Glutamatergic neuron (in vitro differentiated cells): ENCODE measurements at regions not wholly inside any gene's neighbourhood (a gene's known extent, or its start where the extent isn't known, plus 50 kb on each side); places are given as distances from the start of the nearest gene placed in this dataset.

Experiments used
- DNase-seq: peaks from one replicate; pipeline ENCODE4 v3.0.0; 2022
- H3K27ac Mint-ChIP-seq: one replicate; pipeline ENCODE4 v1.8.0; 2020; ENCODE audit warnings: mild to moderate bottlenecking, mixed read lengths, inconsistent platforms; ENCODE audit not compliant: unreplicated experiment
- H3K27me3 Mint-ChIP-seq: one replicate; pipeline ENCODE4 v1.8.0; 2020; ENCODE audit warnings: mild to moderate bottlenecking, moderate library complexity, mixed read lengths, inconsistent platforms; ENCODE audit not compliant: unreplicated experiment
- H3K36me3 Mint-ChIP-seq: one replicate; pipeline ENCODE4 v1.8.0; 2020; ENCODE audit warnings: mild to moderate bottlenecking, mixed read lengths, inconsistent platforms; ENCODE audit not compliant: unreplicated experiment
- H3K4me1 Mint-ChIP-seq: one replicate; pipeline ENCODE4 v1.8.0; 2020; ENCODE audit warnings: mild to moderate bottlenecking, low read depth, mixed read lengths, inconsistent platforms; ENCODE audit not compliant: unreplicated experiment
- H3K4me3 Mint-ChIP-seq: one replicate; pipeline ENCODE4 v1.8.0; 2020; ENCODE audit warnings: mild to moderate bottlenecking, mixed read lengths, inconsistent platforms; ENCODE audit not compliant: unreplicated experiment
- H3K9me3 Mint-ChIP-seq: one replicate; pipeline ENCODE4 v1.8.0; 2020; ENCODE audit warnings: mild to moderate bottlenecking, moderate library complexity, mixed read lengths, inconsistent platforms; ENCODE audit not compliant: unreplicated experiment
- CTCF ChIP-seq: fragments of 200-600 bp; sonication (generic); IDR thresholded peaks from one replicate; pipeline ENCODE4 v1.5.0; 2021; ENCODE audit not compliant: partially characterized antibody, unreplicated experiment

- Mint-ChIP-seq H3K27me3 (peaks cover 1% of the 10 kb centered on the region), H3K27ac (no peak overlapping the region), H3K36me3 (no peaks in the 10 kb centered on the region), H3K4me1 (peaks cover 5% of the 10 kb centered on the region), H3K9me3 (peaks cover 6% of the 10 kb centered on the region), H3K4me3 (no peak overlapping the region)
- DNase-seq = no peak
- TF ChIP-seq CTCF = no peak
These were observed 193.9 kb upstream of the SPOCK3 start for GRCh38 chr4:167428156-167428555.

GRCh38 chr4:167431371-167431770 lies 197.1 kb upstream of the SPOCK3 start:
- no peaks in the 10 kb centered on the region for H3K36me3 Mint-ChIP-seq
- H3K9me3 Mint-ChIP-seq = peaks cover 2% of the 10 kb centered on the region
- peaks cover 2% of the 10 kb centered on the region for H3K27me3 Mint-ChIP-seq
- TF ChIP-seq CTCF = no peak
- no peak overlapping the region for H3K4me3 Mint-ChIP-seq
- no peak overlapping the region for H3K27ac Mint-ChIP-seq
- DNase-seq = no peak
- peaks cover 5% of the 10 kb centered on the region for H3K4me1 Mint-ChIP-seq

- peaks cover 8% of the 10 kb centered on the region for H3K4me1 Mint-ChIP-seq
- peaks cover 2% of the 10 kb centered on the region for H3K9me3 Mint-ChIP-seq
- DNase-seq = no peak
- no peak overlapping the region for H3K27ac Mint-ChIP-seq
- H3K27me3 Mint-ChIP-seq = peaks cover 3% of the 10 kb centered on the region
- H3K36me3 Mint-ChIP-seq = no peaks in the 10 kb centered on the region
- TF ChIP-seq CTCF = no peak
- H3K4me3 Mint-ChIP-seq = no peak overlapping the region
These were observed 201.5 kb upstream of the SPOCK3 start for GRCh38 chr4:167435786-167436185.

GRCh38 chr4:167443841-167444240 lies 209.5 kb upstream of the SPOCK3 start:
- Mint-ChIP-seq H3K9me3 (peaks cover 7% of the 10 kb centered on the region), H3K4me3 (no peak overlapping the region), H3K27ac (no peak overlapping the region), H3K36me3 (no peaks in the 10 kb centered on the region), H3K27me3 (no peaks in the 10 kb centered on the region), H3K4me1 (peaks cover 8% of the 10 kb centered on the region)
- DNase-seq = no peak
- TF ChIP-seq CTCF = no peak

GRCh38 chr4:167452922-167453430 lies 218.7 kb upstream of the SPOCK3 start:
- Mint-ChIP-seq H3K27ac (no peak overlapping the region), H3K9me3 (no peaks in the 10 kb centered on the region), H3K4me3 (no peak overlapping the region), H3K27me3 (no peaks in the 10 kb centered on the region), H3K36me3 (no peaks in the 10 kb centered on the region), H3K4me1 (no peaks in the 10 kb centered on the region)
- no peak for DNase-seq
- TF ChIP-seq CTCF = no peak
